Activated naive CD8-positive, alpha-beta T cell treated with anti-CD3 and anti-CD28 coated beads for 36 hours (primary cell): ENCODE measurements at regions not wholly inside any gene's neighbourhood (a gene's known extent, or its start where the extent isn't known, plus 50 kb on each side); places are given as distances from the start of the nearest gene placed in this dataset.
"Not testable (repeated sequence)": the region's sequence is repeated elsewhere in the genome, so short reads cannot be mapped to it uniquely, and the experiment has no call there.

Source experiments
- DNase-seq: peaks from one replicate; pipeline ENCODE4 v3.0.0; 2021
- H3K27ac Mint-ChIP-seq: one replicate; pipeline ENCODE4 v1.8.0; 2022; ENCODE audit warnings: mild to moderate bottlenecking, moderate library complexity, mixed read lengths
- H3K27me3 Mint-ChIP-seq: one replicate; pipeline ENCODE4 v1.8.0; 2022; ENCODE audit warnings: mild to moderate bottlenecking, mixed read lengths
- H3K36me3 Mint-ChIP-seq: one replicate; pipeline ENCODE4 v1.8.0; 2021; ENCODE audit warnings: mild to moderate bottlenecking, mixed read lengths
- H3K4me1 Mint-ChIP-seq: one replicate; pipeline ENCODE4 v1.8.0; 2021; ENCODE audit warnings: mixed read lengths
- H3K4me3 Mint-ChIP-seq: one replicate; pipeline ENCODE4 v1.8.0; 2022; ENCODE audit warnings: mild to moderate bottlenecking, moderate library complexity, mixed read lengths
- H3K9me3 Mint-ChIP-seq: one replicate; pipeline ENCODE4 v1.8.0; 2022; ENCODE audit warnings: mixed read lengths

- not testable (repeated sequence) for H3K4me3 Mint-ChIP-seq, H3K36me3 Mint-ChIP-seq, H3K9me3 Mint-ChIP-seq, H3K4me1 Mint-ChIP-seq, H3K27ac Mint-ChIP-seq, DNase-seq, H3K27me3 Mint-ChIP-seq
Measured at GRCh38 chr17:20387549-20387948, 79.8 kb downstream of the LGALS9B start.

DNA sequence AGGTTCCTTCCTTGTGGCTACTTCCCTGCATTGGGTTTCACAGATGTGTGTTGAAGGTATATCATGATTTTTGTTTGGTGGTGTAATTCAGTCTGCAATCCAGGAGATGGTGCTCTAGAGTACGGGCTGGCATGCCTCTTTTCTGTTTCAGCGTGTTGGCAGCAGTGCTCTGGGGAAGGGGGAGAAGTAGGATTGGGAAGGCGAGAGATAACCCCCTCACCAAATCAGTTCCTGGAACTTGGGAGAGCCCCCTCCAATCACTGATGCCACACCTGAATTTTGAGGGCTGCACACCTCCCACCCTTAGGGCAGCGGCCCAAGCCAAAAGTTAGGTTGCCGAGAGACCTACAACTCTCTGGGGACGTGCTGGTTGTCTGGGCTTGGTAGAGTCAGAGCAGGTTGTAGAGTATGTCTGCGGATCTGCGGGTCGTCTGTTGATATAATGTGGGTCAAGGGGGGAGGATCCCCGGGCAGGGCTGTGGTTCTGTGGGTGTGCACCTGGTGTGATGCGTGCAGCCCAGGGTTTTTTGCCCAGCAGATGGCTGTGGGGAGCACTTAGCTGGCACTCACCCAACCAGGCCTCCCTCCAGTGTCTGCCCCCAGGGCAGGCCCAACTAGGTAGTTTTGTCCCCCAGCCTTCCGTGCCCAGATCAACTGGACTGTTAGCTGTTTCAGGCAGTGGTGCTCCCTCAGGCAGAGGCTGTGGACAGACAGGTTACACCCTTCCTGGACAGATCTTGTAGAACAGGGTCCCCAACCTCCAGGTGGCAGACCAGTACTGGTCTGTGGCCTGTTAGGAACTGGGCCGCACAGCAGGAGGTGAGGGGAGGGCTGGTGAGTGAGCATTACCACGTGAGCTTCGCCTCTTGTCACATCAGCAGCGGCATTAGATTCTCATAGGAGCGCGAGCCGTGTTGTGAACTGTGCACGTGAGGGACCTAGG, 85.7 kb downstream of the LGALS9B start:
- DNase-seq, result peak; percentile 4
- H3K9me3 Mint-ChIP-seq, H3K27me3 Mint-ChIP-seq, H3K4me1 Mint-ChIP-seq, H3K27ac Mint-ChIP-seq, H3K36me3 Mint-ChIP-seq: not testable (repeated sequence)
- H3K4me3 Mint-ChIP-seq, result peak overlapping the region; percentile 51

- not testable (repeated sequence) for H3K27ac Mint-ChIP-seq, DNase-seq, H3K4me1 Mint-ChIP-seq
Measured at GRCh38 chr17:20380625-20381024, 86.7 kb downstream of the LGALS9B start.

DNA sequence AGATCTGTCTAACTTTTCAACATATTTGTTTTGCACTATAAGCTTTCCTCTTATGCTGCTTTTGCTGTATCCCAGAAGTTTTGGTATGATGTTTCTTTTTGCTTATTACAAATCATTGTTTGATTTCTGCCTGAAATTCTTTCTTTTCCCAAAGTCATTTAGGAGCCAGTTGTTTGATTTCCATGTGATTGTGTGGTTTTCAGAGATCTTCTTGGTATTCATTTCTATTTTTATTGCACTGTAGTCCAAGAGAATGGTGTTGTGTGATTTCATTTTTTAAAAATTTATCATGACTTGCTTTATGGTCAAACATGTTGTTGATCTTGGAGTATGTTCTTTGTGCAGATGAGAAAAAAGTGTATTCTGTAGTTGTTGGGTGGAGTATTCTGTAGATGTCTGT, 88.1 kb downstream of the LGALS9B start:
- H3K27me3 Mint-ChIP-seq, H3K9me3 Mint-ChIP-seq, H3K4me1 Mint-ChIP-seq, H3K27ac Mint-ChIP-seq, H3K4me3 Mint-ChIP-seq, H3K36me3 Mint-ChIP-seq, DNase-seq: not testable (repeated sequence)

More at GRCh38 chr17:20380625-20381024, 86.7 kb downstream of the LGALS9B start:
- H3K36me3 Mint-ChIP-seq, H3K27me3 Mint-ChIP-seq, H3K9me3 Mint-ChIP-seq, H3K4me3 Mint-ChIP-seq: not testable (repeated sequence)

- H3K36me3 Mint-ChIP-seq, result not testable (repeated sequence)
Measured at GRCh38 chr17:20376642-20377041, 90.7 kb downstream of the LGALS9B start.

DNA sequence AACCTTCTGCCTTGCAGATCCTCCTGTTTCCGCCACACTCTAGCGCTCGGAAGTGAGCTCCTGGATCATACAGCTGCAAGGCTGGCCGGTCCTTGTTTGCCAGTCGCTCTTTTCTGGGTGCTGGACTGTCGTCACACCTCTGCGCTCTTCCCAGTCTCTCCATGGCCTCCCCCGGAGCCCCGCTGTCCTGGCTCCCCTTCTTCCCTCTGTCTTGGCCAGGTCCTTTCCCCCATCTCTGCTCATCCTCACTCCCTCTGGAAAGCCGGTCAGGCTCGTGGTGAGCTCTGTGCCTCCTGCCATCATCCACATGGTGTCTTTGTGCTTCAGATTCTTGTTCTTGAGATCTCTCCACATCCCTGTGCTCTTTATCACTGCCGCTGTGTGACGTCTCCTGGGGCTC, 91.6 kb downstream of the LGALS9B start:
- not testable (repeated sequence) for H3K36me3 Mint-ChIP-seq, H3K9me3 Mint-ChIP-seq, H3K27ac Mint-ChIP-seq, H3K4me1 Mint-ChIP-seq, DNase-seq, H3K4me3 Mint-ChIP-seq, H3K27me3 Mint-ChIP-seq

More at GRCh38 chr17:20376642-20377041, 90.7 kb downstream of the LGALS9B start:
- H3K27me3 Mint-ChIP-seq, DNase-seq, H3K27ac Mint-ChIP-seq, H3K4me1 Mint-ChIP-seq, H3K4me3 Mint-ChIP-seq, H3K9me3 Mint-ChIP-seq: not testable (repeated sequence)
